CD14-positive monocyte (primary cell): ENCODE measurements at regions not wholly inside any gene's neighbourhood (a gene's known extent, or its start where the extent isn't known, plus 50 kb on each side); places are given as distances from the start of the nearest gene placed in this dataset.

Experiments
- DNase-seq, 3 donors: peaks; one replicate each; pipeline ENCODE4 v3.0.0-alpha.2; 2011 to 2022
- H2AFZ ChIP-seq: 2 replicates; pipeline ENCODE4 v1.6.0; 2012; ENCODE audit warnings: mild to moderate bottlenecking, low read depth, low read length, inconsistent platforms; ENCODE audit not compliant: insufficient read depth, poor library complexity, severe bottlenecking
- H3K27ac ChIP-seq, 2 donors: 1 replicate in 1 of 2; 2 replicates in 1 of 2; pipeline ENCODE4 v1.5.1; 2012 to 2013; ENCODE audit warnings: low read length in 2 of 2, control low read depth in 1 of 2, inconsistent platforms in 1 of 2, low read depth in 1 of 2, mild to moderate bottlenecking in 1 of 2
- H3K27me3 ChIP-seq, 2 donors: one replicate each; pipeline versions ENCODE4 v1.6.0 to v1.6.1; 2011 to 2013; ENCODE audit warnings: low read length in 2 of 2; ENCODE audit not compliant: control insufficient read depth in 2 of 2, insufficient read depth in 2 of 2
- H3K36me3 ChIP-seq, 2 donors: replicated peaks in 1 of 2; 1 replicate in 1 of 2; 2 replicates in 1 of 2; pipeline versions ENCODE4 v1.5.1 to v1.6.1; 2012 to 2013; ENCODE audit warnings: low read length in 2 of 2, control low read depth in 1 of 2, inconsistent platforms in 1 of 2, mild to moderate bottlenecking in 1 of 2; ENCODE audit not compliant: insufficient read depth in 2 of 2, control insufficient read depth in 1 of 2
- H3K4me1 ChIP-seq, 2 donors: 1 replicate in 1 of 2; 2 replicates in 1 of 2; pipeline versions ENCODE4 v1.5.1 to v1.6.1; 2012 to 2013; ENCODE audit warnings: low read length in 2 of 2, control low read depth in 1 of 2, inconsistent platforms in 1 of 2, mild to moderate bottlenecking in 1 of 2, moderate library complexity in 1 of 2; ENCODE audit not compliant: insufficient read depth in 2 of 2, control insufficient read depth in 1 of 2
- H3K4me2 ChIP-seq: replicated peaks from 2 replicates; pipeline ENCODE3; 2012; ENCODE audit warnings: low read length, moderate library complexity, mild to moderate bottlenecking; ENCODE audit not compliant: poor library complexity, severe bottlenecking; ENCODE audit errors: extremely low read depth
- H3K4me3 ChIP-seq, 3 experiments: fragments of 200-600 bp in 1 of 3; sonication (generic) in 1 of 3; replicated peaks in 1 of 3; 1 replicate in 2 of 3; 2 replicates in 1 of 3; pipeline ENCODE4 v1.5.1; 2011 to 2013; ENCODE audit warnings: low read length in 3 of 3, mild to moderate bottlenecking in 3 of 3, control low read depth in 2 of 3, low read depth in 2 of 3, inconsistent platforms in 1 of 3, moderate library complexity in 1 of 3
- H3K79me2 ChIP-seq: 2 replicates; pipeline ENCODE4 v1.6.0; 2012; ENCODE audit warnings: mild to moderate bottlenecking, control low read depth, inconsistent platforms, low read length, moderate library complexity; ENCODE audit not compliant: insufficient read depth
- H3K9ac ChIP-seq: 2 replicates; pipeline ENCODE4 v1.6.0; 2017; ENCODE audit warnings: low read length, mild to moderate bottlenecking; ENCODE audit not compliant: insufficient read depth, poor library complexity, severe bottlenecking
- H3K9me3 ChIP-seq, 2 donors: replicated peaks in 1 of 2; 1 replicate in 1 of 2; 2 replicates in 1 of 2; pipeline versions ENCODE4 v1.5.1 to v1.6.1; 2012 to 2013; ENCODE audit warnings: low read length in 2 of 2, control low read depth in 1 of 2; ENCODE audit not compliant: control insufficient read depth in 1 of 2, insufficient read depth in 1 of 2
- H4K20me1 ChIP-seq: 2 replicates; pipeline ENCODE4 v1.6.0; 2012; ENCODE audit warnings: mild to moderate bottlenecking, low read length, control low read depth, moderate library complexity; ENCODE audit not compliant: insufficient read depth
- H3K27ac Mint-ChIP-seq, 7 donors: one replicate each; pipeline ENCODE4 v1.8.0; 2020; ENCODE audit warnings: mild to moderate bottlenecking in 7 of 7, mixed read lengths in 7 of 7, moderate library complexity in 6 of 7, inconsistent platforms in 2 of 7
- H3K27me3 Mint-ChIP-seq, 3 donors: one replicate each; pipeline ENCODE4 v1.8.0; 2021 to 2022; ENCODE audit warnings: low read depth in 3 of 3, mild to moderate bottlenecking in 3 of 3, mixed read lengths in 3 of 3, moderate library complexity in 3 of 3, inconsistent platforms in 1 of 3
- H3K36me3 Mint-ChIP-seq, 2 donors: one replicate each; pipeline ENCODE4 v1.8.0; 2020; ENCODE audit warnings: mixed read lengths in 2 of 2, inconsistent platforms in 1 of 2, mild to moderate bottlenecking in 1 of 2
- H3K4me1 Mint-ChIP-seq: one replicate; pipeline ENCODE4 v1.8.0; 2020; ENCODE audit warnings: mild to moderate bottlenecking, mixed read lengths
- H3K4me3 Mint-ChIP-seq, 2 donors: one replicate each; pipeline ENCODE4 v1.8.0; 2020; ENCODE audit warnings: mild to moderate bottlenecking in 2 of 2, mixed read lengths in 2 of 2, moderate library complexity in 1 of 2
- H3K9me3 Mint-ChIP-seq, 7 donors: one replicate each; pipeline ENCODE4 v1.8.0; 2020 to 2022; ENCODE audit warnings: mixed read lengths in 7 of 7, mild to moderate bottlenecking in 6 of 7, moderate library complexity in 6 of 7, inconsistent platforms in 2 of 7
- CTCF ChIP-seq: fragments of 200-600 bp; IDR thresholded peaks from one replicate; pipeline ENCODE4 v1.8.0; 2022; ENCODE audit warnings: antibody characterized with exemption, mild to moderate bottlenecking
- WGBS: methylation state at CpG from one replicate; pipeline ENCODE4 v1.1.5; 2013; ENCODE audit warnings: missing lambda C conversion rate; ENCODE audit not compliant: insufficient coverage; 5-methylcytosine and 5-hydroxymethylcytosine counted together
- intact Hi-C, 2 donors: fragments of 100-400 bp; cut with micrococcal nuclease; formaldehyde crosslinking; loops; one replicate each; pipeline versions ENCODE4 v1.15.0 to v1.15.1; 2023

- H3K4me3 Mint-ChIP-seq, result no peak overlapping the region
- DNase-seq, result no peak
- WGBS, result no CpG with 5 or more reads among the region's 1 CpG
- Histone ChIP-seq H3K79me2 (no peaks in the 10 kb centered on the region), H3K9ac (no peak overlapping the region), H3K4me1 (no peaks in the 10 kb centered on the region), H3K27me3 (no peaks in the 10 kb centered on the region), H3K36me3 (no peaks in the 10 kb centered on the region), H3K27ac (no peak overlapping the region), H3K9me3 (peaks cover 6 to 11% of the 10 kb centered on the region in 2 donors), H2AFZ (no peak overlapping the region), H3K4me3 (no peak overlapping the region), H4K20me1 (no peaks in the 10 kb centered on the region), H3K4me2 (no peak overlapping the region)
- H3K27ac Mint-ChIP-seq, result no peak overlapping the region
- no peaks in the 10 kb centered on the region for H3K4me1 Mint-ChIP-seq
- TF ChIP-seq CTCF, result no peak
- intact Hi-C loops, result no loop called here
- no peaks in the 10 kb centered on the region for H3K36me3 Mint-ChIP-seq
- peaks cover 11 to 30% (median 23%) of the 10 kb centered on the region in 7 donors for H3K9me3 Mint-ChIP-seq
- H3K27me3 Mint-ChIP-seq, result peaks cover 0 to 2% (median 0%) of the 10 kb centered on the region in 3 donors
Observed at GRCh38 chrX:78543281-78543680, 115.8 kb downstream of the RTL3 start.

- H3K27ac Mint-ChIP-seq, result no peak overlapping the region
- no peak overlapping the region for H3K4me3 Mint-ChIP-seq
- intact Hi-C loops, result no loop called here
- no peaks in the 10 kb centered on the region for H3K4me1 Mint-ChIP-seq
- no peak overlapping the region for H3K9ac ChIP-seq
- WGBS, result no CpG with 5 or more reads among the region's 2 CpGs
- H3K4me2 ChIP-seq, result no peak overlapping the region
- H3K4me3 ChIP-seq, result no peak overlapping the region
- no peak overlapping the region for H2AFZ ChIP-seq
- no peaks in the 10 kb centered on the region for H3K4me1 ChIP-seq
- no peak for TF ChIP-seq CTCF
- no peaks in the 10 kb centered on the region for H3K36me3 Mint-ChIP-seq
- no peaks in the 10 kb centered on the region for H4K20me1 ChIP-seq
- no peaks in the 10 kb centered on the region for H3K27me3 ChIP-seq
- H3K79me2 ChIP-seq, result no peaks in the 10 kb centered on the region
- peaks cover 4 to 5% of the 10 kb centered on the region in 2 donors for H3K9me3 ChIP-seq
- H3K36me3 ChIP-seq, result no peaks in the 10 kb centered on the region
- H3K9me3 Mint-ChIP-seq, result peaks cover 10 to 30% (median 23%) of the 10 kb centered on the region in 7 donors
- peaks cover 0 to 10% (median 2%) of the 10 kb centered on the region in 3 donors for H3K27me3 Mint-ChIP-seq
- DNase-seq, result no peak
- H3K27ac ChIP-seq, result no peak overlapping the region
Observed at GRCh38 chrX:78540171-78540570, 119.0 kb downstream of the RTL3 start.
